ENCODE measurements at regions not wholly inside any gene's neighbourhood (a gene's known extent, or its start where the extent isn't known, plus 50 kb on each side); places are given as distances from the start of the nearest gene placed in this dataset.

DNA sequence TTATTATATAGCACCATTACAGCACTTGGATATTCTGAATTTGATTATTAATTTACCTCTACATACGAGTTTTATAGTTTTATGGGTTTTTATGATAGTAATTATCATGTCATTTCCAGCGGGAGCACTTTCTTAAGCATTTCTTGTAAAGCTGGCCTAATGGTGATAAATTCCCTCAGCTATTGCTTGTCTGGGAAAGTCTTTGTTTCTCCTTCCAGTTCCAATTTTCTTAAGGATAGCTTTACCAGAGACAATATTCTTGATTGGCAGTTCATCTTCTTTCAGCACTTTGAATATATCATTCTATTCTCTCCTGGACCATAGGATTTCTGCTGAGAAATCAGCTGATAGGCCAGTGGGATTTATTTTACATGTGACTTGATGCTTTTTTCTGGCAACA, 505.4 kb downstream of the TMEM232 start:
- Histone ChIP-seq H3K4me1 (ENCODE audit: control insufficient read depth, insufficient read depth, low read length) (no peaks in the 10 kb centered on the region), H3K4me3 (ENCODE audit: low read length) (no peak overlapping the region), H3K36me3 (ENCODE audit: control insufficient read depth, insufficient read depth, low read length) (no peaks in the 10 kb centered on the region), H3K27ac (ENCODE audit: low read length) (no peak overlapping the region), H3K9me3 (ENCODE audit: control insufficient read depth, insufficient read depth, low read length) (no peaks in the 10 kb centered on the region; the same call in 1 of the 2 replicates), H3K27me3 (ENCODE audit: control insufficient read depth, insufficient read depth, low read length) (no peaks in the 10 kb centered on the region)
- DNase-seq (ENCODE audit: low read depth, low spot score): no peak
- WGBS (ENCODE audit: insufficient coverage, insufficient read length): no CpG with 5 or more reads among the region's 2 CpGs

DNA sequence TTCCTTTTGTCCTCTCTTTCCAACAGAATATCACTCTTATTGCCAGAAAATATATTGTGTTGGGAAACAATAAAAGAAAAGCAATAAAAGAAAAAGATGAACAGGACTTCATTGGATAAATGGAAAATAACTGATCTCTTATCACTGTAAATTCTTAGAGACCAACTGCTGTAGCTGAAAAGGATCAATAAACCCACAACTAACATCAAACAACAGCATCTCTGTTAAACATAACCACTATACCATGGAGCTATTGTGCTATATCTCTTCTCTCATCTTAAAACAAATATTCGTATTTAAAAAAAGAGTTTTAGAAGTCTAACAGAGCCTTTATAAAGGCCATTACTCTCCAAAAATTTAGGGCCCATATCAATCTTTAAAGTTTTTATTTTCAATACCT, 502.4 kb downstream of the TMEM232 start:
- no peaks in the 10 kb centered on the region for H3K4me1 ChIP-seq (ENCODE audit: control insufficient read depth, insufficient read depth, low read length)
- H3K9me3 ChIP-seq (ENCODE audit: control insufficient read depth, insufficient read depth, low read length): no peaks in the 10 kb centered on the region
- H3K36me3 ChIP-seq (ENCODE audit: control insufficient read depth, insufficient read depth, low read length): no peaks in the 10 kb centered on the region
- H3K27ac ChIP-seq (ENCODE audit: low read length): no peak overlapping the region
- WGBS (ENCODE audit: insufficient coverage, insufficient read length): 100% methylated on average over 1 of the region's 1 CpG
- no peak for DNase-seq (ENCODE audit: low read depth, low spot score)
- no peaks in the 10 kb centered on the region for H3K27me3 ChIP-seq (ENCODE audit: control insufficient read depth, insufficient read depth, low read length)
- no peak overlapping the region for H3K4me3 ChIP-seq (ENCODE audit: low read length)

DNA sequence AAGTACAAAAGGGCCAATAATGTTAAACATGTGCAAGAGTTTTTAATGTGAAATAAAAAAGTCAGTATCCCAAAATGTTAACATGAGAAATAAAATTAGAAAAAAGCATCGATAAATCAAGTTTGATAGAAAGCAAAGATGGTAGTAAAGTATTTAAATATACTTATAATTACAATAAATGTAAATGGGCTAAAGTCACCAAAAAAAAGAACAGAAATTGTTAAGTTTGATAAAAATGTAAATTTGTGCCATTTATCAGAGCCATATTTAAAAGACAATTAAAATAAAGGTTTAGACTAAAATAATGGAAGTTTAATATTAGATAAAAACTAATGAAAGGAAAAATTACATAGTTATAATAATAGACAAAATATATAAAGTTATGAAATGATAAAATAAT, 500.5 kb downstream of the TMEM232 start:
- Histone ChIP-seq H3K27ac (ENCODE audit: low read length) (no peak overlapping the region), H3K9me3 (ENCODE audit: control insufficient read depth, insufficient read depth, low read length) (no peaks in the 10 kb centered on the region), H3K36me3 (ENCODE audit: control insufficient read depth, insufficient read depth, low read length) (no peaks in the 10 kb centered on the region), H3K4me3 (ENCODE audit: low read length) (no peak overlapping the region), H3K4me1 (ENCODE audit: control insufficient read depth, insufficient read depth, low read length) (no peaks in the 10 kb centered on the region), H3K27me3 (ENCODE audit: control insufficient read depth, insufficient read depth, low read length) (no peaks in the 10 kb centered on the region)
- no peak for DNase-seq (ENCODE audit: low read depth, low spot score)
- WGBS (ENCODE audit: insufficient coverage, insufficient read length): no CpG with 5 or more reads among the region's 1 CpG

DNA sequence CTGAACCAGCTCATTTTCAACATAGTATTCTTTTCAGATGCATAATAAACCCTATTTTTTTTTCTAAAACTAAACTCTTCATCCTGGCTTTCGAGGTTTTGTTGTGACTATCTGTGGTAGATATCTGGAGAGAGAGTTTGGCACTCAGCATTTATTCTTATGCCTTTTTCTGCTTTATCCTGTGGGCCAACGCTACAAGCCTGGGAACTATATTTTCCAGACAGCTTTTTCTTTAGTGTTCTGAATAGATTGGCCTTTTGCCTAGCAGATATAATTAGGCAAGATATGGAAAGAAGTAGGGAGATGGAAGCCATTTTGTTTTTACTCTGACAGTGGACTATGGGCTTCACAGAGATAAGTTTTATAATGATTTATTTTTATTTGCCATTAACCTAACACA, 486.7 kb downstream of the TMEM232 start:
- H3K4me3 ChIP-seq (ENCODE audit: low read length): no peak overlapping the region
- WGBS (ENCODE audit: insufficient coverage, insufficient read length): no CpG with 5 or more reads among the region's 2 CpGs
- no peaks in the 10 kb centered on the region for H3K4me1 ChIP-seq (ENCODE audit: control insufficient read depth, insufficient read depth, low read length)
- no peak overlapping the region for H3K27ac ChIP-seq (ENCODE audit: low read length)
- no peak for DNase-seq (ENCODE audit: low read depth, low spot score)
- no peaks in the 10 kb centered on the region for H3K36me3 ChIP-seq (ENCODE audit: control insufficient read depth, insufficient read depth, low read length)
- H3K27me3 ChIP-seq (ENCODE audit: control insufficient read depth, insufficient read depth, low read length): no peaks in the 10 kb centered on the region
- H3K9me3 ChIP-seq (ENCODE audit: control insufficient read depth, insufficient read depth, low read length): no peaks in the 10 kb centered on the region

DNA sequence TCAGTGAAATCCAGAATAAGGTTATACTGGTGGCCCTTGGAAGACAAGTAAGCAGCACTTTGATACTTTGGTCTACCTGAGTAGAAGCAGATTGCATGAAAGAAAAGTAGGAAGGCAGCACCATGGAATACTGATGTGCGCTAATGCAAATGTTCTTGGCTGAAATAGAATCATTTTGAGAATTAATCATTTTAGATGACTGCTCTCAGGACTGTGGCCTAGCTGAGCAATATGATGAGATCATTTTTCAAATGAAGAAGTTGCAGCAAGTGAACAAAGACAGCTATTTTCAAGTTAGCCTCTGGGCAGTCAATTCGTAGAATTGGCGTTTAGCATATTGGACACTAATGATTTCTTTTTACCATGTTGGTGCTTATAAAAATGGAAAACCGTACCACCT, 483.5 kb downstream of the TMEM232 start:
- H3K27me3 ChIP-seq (ENCODE audit: control insufficient read depth, insufficient read depth, low read length): no peaks in the 10 kb centered on the region
- H3K4me1 ChIP-seq (ENCODE audit: control insufficient read depth, insufficient read depth, low read length): no peaks in the 10 kb centered on the region
- H3K9me3 ChIP-seq (ENCODE audit: control insufficient read depth, insufficient read depth, low read length): no peaks in the 10 kb centered on the region
- H3K4me3 ChIP-seq (ENCODE audit: low read length): no peak overlapping the region
- no CpG with 5 or more reads among the region's 4 CpGs for WGBS (ENCODE audit: insufficient coverage, insufficient read length)
- no peaks in the 10 kb centered on the region for H3K36me3 ChIP-seq (ENCODE audit: control insufficient read depth, insufficient read depth, low read length)
- H3K27ac ChIP-seq (ENCODE audit: low read length): no peak overlapping the region
- DNase-seq (ENCODE audit: low read depth, low spot score): no peak

DNA sequence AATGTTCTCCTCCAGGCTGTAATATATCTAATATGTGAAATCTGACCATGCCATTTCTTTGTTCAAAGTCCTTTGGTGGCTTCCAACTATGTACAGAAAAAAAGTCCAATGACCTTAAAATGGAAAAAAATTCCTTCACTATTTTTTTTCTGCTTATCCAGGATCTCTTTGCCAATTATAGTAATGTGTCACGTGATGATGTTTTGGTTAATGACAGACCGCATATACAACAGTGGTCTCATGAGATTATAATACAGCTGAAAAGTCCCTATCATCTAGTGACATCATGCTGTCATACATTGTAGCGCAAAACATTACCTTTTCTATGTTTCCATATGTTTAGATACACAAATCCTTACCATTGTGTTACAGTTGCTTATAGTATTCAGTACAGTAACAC, 477.6 kb downstream of the TMEM232 start:
- Histone ChIP-seq H3K36me3 (ENCODE audit: control insufficient read depth, insufficient read depth, low read length) (no peaks in the 10 kb centered on the region), H3K9me3 (ENCODE audit: control insufficient read depth, insufficient read depth, low read length) (no peaks in the 10 kb centered on the region), H3K4me3 (ENCODE audit: low read length) (no peak overlapping the region), H3K27ac (ENCODE audit: low read length) (no peak overlapping the region), H3K27me3 (ENCODE audit: control insufficient read depth, insufficient read depth, low read length) (no peaks in the 10 kb centered on the region), H3K4me1 (ENCODE audit: control insufficient read depth, insufficient read depth, low read length) (peaks cover 4% of the 10 kb centered on the region; the same call in 1 of the 2 replicates)
- no CpG with 5 or more reads among the region's 3 CpGs for WGBS (ENCODE audit: insufficient coverage, insufficient read length)
- no peak for DNase-seq (ENCODE audit: low read depth, low spot score)

DNA sequence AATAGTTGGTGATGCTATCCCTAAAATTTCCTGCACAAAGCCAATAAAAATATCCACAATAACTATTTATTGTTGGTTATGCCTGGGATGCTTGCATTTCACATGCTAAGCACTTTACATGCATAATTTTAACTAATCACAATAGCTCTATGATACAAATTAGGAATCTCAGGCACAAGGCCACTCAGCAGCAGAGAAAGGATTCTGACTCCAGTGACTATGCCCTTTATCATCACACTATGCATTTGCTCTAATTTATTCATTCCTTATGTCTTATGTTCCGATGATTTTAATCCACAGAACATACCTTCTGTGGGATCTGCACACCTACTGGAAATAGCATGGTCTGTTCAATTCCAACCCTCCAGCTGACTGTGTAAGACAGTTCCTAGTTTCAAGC, 476.1 kb downstream of the TMEM232 start:
- no peak overlapping the region for H3K27ac ChIP-seq (ENCODE audit: low read length)
- H3K4me1 ChIP-seq (ENCODE audit: control insufficient read depth, insufficient read depth, low read length): peaks cover 4% of the 10 kb centered on the region; the same call in 1 of the 2 replicates
- H3K9me3 ChIP-seq (ENCODE audit: control insufficient read depth, insufficient read depth, low read length): no peaks in the 10 kb centered on the region
- WGBS (ENCODE audit: insufficient coverage, insufficient read length): no CpG with 5 or more reads among the region's 1 CpG
- H3K4me3 ChIP-seq (ENCODE audit: low read length): no peak overlapping the region
- DNase-seq (ENCODE audit: low read depth, low spot score): no peak
- H3K27me3 ChIP-seq (ENCODE audit: control insufficient read depth, insufficient read depth, low read length): no peaks in the 10 kb centered on the region
- H3K36me3 ChIP-seq (ENCODE audit: control insufficient read depth, insufficient read depth, low read length): no peaks in the 10 kb centered on the region

DNA sequence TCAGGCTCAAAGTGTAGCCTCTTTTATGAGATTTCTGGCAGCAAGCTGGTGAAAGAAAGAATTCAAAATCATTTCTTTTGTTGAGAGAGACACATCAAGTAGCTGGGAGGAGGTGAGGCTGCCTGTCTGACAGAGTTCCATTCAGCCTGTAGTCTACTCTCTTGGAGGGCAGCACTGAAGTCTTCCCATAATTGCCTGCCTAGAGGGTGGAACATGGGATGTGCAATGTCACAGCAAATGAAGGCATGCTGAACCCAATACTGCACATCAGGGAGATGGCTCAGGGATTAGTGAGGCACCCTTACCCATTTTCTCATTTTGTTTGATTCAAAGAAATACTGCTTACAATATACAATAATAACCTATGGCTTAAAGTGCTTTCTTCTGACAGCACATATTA, 475.7 kb downstream of the TMEM232 start:
- H3K9me3 ChIP-seq (ENCODE audit: control insufficient read depth, insufficient read depth, low read length): no peaks in the 10 kb centered on the region
- DNase-seq (ENCODE audit: low read depth, low spot score): no peak
- H3K27ac ChIP-seq (ENCODE audit: low read length): no peak overlapping the region
- no peak overlapping the region for H3K4me3 ChIP-seq (ENCODE audit: low read length)
- H3K36me3 ChIP-seq (ENCODE audit: control insufficient read depth, insufficient read depth, low read length): no peaks in the 10 kb centered on the region
- no peaks in the 10 kb centered on the region for H3K27me3 ChIP-seq (ENCODE audit: control insufficient read depth, insufficient read depth, low read length)
- H3K4me1 ChIP-seq (ENCODE audit: control insufficient read depth, insufficient read depth, low read length): peaks cover 4% of the 10 kb centered on the region; the same call in 1 of the 2 replicates

DNA sequence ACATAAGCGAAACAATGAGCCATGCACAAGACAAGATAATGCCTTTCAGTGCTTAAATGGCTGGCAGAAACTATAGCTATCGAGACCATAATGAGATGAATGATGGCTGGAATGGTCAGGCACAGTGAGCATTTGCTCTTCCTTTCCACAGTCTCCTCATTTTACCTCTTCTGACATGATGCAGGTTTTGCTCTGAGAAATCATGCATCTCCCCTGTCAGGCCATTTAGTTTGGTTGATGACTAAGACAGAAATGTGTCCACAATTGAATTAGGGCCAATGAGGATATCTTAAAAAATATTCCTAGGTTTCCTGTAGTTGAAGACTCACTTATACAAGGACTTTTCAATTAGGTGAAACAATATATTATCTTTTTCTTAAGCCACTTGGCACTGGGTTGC, 475.1 kb downstream of the TMEM232 start:
- no CpG with 5 or more reads among the region's 2 CpGs for WGBS (ENCODE audit: insufficient coverage, insufficient read length)
- DNase-seq (ENCODE audit: low read depth, low spot score): no peak
- H3K27me3 ChIP-seq (ENCODE audit: control insufficient read depth, insufficient read depth, low read length): no peaks in the 10 kb centered on the region
- no peaks in the 10 kb centered on the region for H3K36me3 ChIP-seq (ENCODE audit: control insufficient read depth, insufficient read depth, low read length)
- no peaks in the 10 kb centered on the region for H3K9me3 ChIP-seq (ENCODE audit: control insufficient read depth, insufficient read depth, low read length)
- H3K27ac ChIP-seq (ENCODE audit: low read length): no peak overlapping the region
- H3K4me1 ChIP-seq (ENCODE audit: control insufficient read depth, insufficient read depth, low read length): peaks cover 4% of the 10 kb centered on the region; the same call in 1 of the 2 replicates
- no peak overlapping the region for H3K4me3 ChIP-seq (ENCODE audit: low read length)

DNA sequence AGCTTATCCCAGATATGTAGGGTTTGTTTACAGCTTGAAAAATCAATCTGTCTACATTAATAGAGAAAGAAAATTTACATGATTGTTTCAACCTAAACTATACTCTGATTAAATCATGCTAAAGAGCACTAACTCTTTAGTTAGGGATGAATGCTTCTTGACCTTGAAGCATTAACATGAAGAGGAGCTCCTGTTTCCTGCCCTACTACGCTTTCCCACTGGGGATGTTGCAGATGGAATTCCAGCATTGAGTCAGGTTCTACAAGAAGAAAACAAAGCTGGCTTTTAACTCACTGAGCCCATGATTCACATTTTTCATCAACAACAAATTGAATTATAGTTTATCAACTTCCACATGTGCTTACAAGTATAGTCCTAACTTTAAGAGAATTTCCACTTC, 471.3 kb downstream of the TMEM232 start:
- peaks cover 4% of the 10 kb centered on the region; the same call in 1 of the 2 replicates for H3K4me1 ChIP-seq (ENCODE audit: control insufficient read depth, insufficient read depth, low read length)
- no peaks in the 10 kb centered on the region for H3K36me3 ChIP-seq (ENCODE audit: control insufficient read depth, insufficient read depth, low read length)
- no CpG with 5 or more reads among the region's 1 CpG for WGBS (ENCODE audit: insufficient coverage, insufficient read length)
- H3K27me3 ChIP-seq (ENCODE audit: control insufficient read depth, insufficient read depth, low read length): no peaks in the 10 kb centered on the region
- H3K4me3 ChIP-seq (ENCODE audit: low read length): no peak overlapping the region
- H3K27ac ChIP-seq (ENCODE audit: low read length): no peak overlapping the region
- DNase-seq (ENCODE audit: low read depth, low spot score): peak; percentile 7
- H3K9me3 ChIP-seq (ENCODE audit: control insufficient read depth, insufficient read depth, low read length): no peaks in the 10 kb centered on the region

DNA sequence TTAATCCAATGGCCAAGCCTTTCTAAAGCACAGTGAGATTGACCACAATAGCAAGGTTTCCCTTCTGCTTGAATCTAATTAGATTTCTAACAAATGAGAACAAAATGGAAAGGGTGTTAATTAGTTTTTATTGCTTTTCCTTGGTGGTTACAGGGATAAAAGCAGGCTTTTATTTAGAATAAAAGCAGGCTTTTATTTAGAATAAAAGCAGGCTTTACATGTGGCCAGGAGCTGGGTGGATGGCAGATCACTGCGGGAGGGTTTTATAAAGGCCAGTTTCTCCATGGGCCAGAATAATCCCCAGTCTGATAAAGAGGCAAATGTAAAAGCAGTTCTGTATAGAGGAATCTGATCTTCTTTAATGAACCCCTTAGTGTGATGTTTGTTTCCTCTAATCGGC, 470.2 kb downstream of the TMEM232 start:
- no peak overlapping the region for H3K27ac ChIP-seq (ENCODE audit: low read length)
- peaks cover 4% of the 10 kb centered on the region; the same call in 1 of the 2 replicates for H3K4me1 ChIP-seq (ENCODE audit: control insufficient read depth, insufficient read depth, low read length)
- H3K9me3 ChIP-seq (ENCODE audit: control insufficient read depth, insufficient read depth, low read length): no peaks in the 10 kb centered on the region
- WGBS (ENCODE audit: insufficient coverage, insufficient read length): no CpG with 5 or more reads among the region's 2 CpGs
- no peaks in the 10 kb centered on the region for H3K36me3 ChIP-seq (ENCODE audit: control insufficient read depth, insufficient read depth, low read length)
- no peaks in the 10 kb centered on the region for H3K27me3 ChIP-seq (ENCODE audit: control insufficient read depth, insufficient read depth, low read length)
- no peak overlapping the region for H3K4me3 ChIP-seq (ENCODE audit: low read length)
- DNase-seq (ENCODE audit: low read depth, low spot score): no peak
